Stomach (tissue), 4 donors: ENCODE measurements at regions not wholly inside any gene's neighbourhood (a gene's known extent, or its start where the extent isn't known, plus 50 kb on each side); places are given as distances from the start of the nearest gene placed in this dataset.

Source experiments
- CTCF ChIP-seq, 7 experiments: fragments of 450-650 bp in 4 of 7; fragments of 200-600 bp in 3 of 7; sonication (generic) in 3 of 7; IDR thresholded peaks; one replicate each; pipeline ENCODE4 v1.5.1; 2016 to 2019; ENCODE audit warnings: antibody characterized with exemption in 7 of 7, control low read depth in 2 of 7, mild to moderate bottlenecking in 1 of 7
- EP300 ChIP-seq: sonication (generic); formaldehyde crosslinking; IDR thresholded peaks from one replicate; pipeline ENCODE4 v1.6.1; 2017; ENCODE audit warnings: antibody characterized with exemption
- POLR2A ChIP-seq, 4 donors: fragments of 450-650 bp; IDR thresholded peaks; one replicate each; pipeline ENCODE4 v1.6.1; 2016; ENCODE audit warnings: antibody characterized with exemption in 4 of 4, control low read depth in 2 of 4, mild to moderate bottlenecking in 1 of 4, moderate library complexity in 1 of 4
- POLR2AphosphoS5 ChIP-seq, 3 donors: sonication (generic); formaldehyde crosslinking; IDR thresholded peaks; one replicate each; pipeline ENCODE4 v1.6.1; 2016; ENCODE audit warnings: antibody characterized with exemption in 3 of 3

- no peak for TF ChIP-seq POLR2A (IDR thresholded peaks at IDR 0.05)
- no peak for TF ChIP-seq CTCF (IDR thresholded peaks at IDR 0.05)
- no peak for TF ChIP-seq POLR2AphosphoS5 (IDR thresholded peaks at IDR 0.05)
- no peak for TF ChIP-seq EP300
Measured at GRCh38 chr3:102269406-102269805, 165.4 kb upstream of the ZPLD1 start.
